Activated T-cell treated with anti-CD3 and anti-CD28 coated beads, Interleukin-2, amount 50 U/mL, for 72 hours (primary cell): ENCODE measurements at regions not wholly inside any gene's neighbourhood (a gene's known extent, or its start where the extent isn't known, plus 50 kb on each side); places are given as distances from the start of the nearest gene placed in this dataset.
"Not testable (repeated sequence)": the region's sequence is repeated elsewhere in the genome, so short reads cannot be mapped to it uniquely, and the experiment has no call there.

ENCODE experiments used
- ATAC-seq, 2 donors: fragments of 150-1000 bp; cut with Tn5 transposase; replicated peaks in 1 of 2; 2 replicates each; pipeline ENCODE4 v1.10.0; 2021; ENCODE audit warnings: moderate library complexity in 2 of 2, mild to moderate bottlenecking in 1 of 2
- DNase-seq, 2 donors: peaks; one replicate each; pipeline ENCODE4 v3.0.0; 2021 to 2022; ENCODE audit warnings: mixed read lengths in 1 of 2
- H3K27ac Mint-ChIP-seq: one replicate; pipeline ENCODE4 v1.8.0; 2022; ENCODE audit warnings: mild to moderate bottlenecking, moderate library complexity, mixed read lengths
- H3K27me3 Mint-ChIP-seq: one replicate; pipeline ENCODE4 v1.8.0; 2022; ENCODE audit warnings: low read depth, mixed read lengths
- H3K36me3 Mint-ChIP-seq, 2 donors: one replicate each; pipeline ENCODE4 v1.8.0; 2022; ENCODE audit warnings: mixed read lengths in 2 of 2, mild to moderate bottlenecking in 1 of 2; ENCODE audit not compliant: insufficient read depth in 2 of 2
- H3K4me1 Mint-ChIP-seq: one replicate; pipeline ENCODE4 v1.8.0; 2022; ENCODE audit warnings: low read depth, mixed read lengths
- H3K4me3 Mint-ChIP-seq, 2 donors: one replicate each; pipeline ENCODE4 v1.8.0; 2022; ENCODE audit warnings: mild to moderate bottlenecking in 2 of 2, mixed read lengths in 2 of 2, moderate library complexity in 2 of 2
- H3K9me3 Mint-ChIP-seq, 2 donors: one replicate each; pipeline ENCODE4 v1.8.0; 2022; ENCODE audit warnings: mixed read lengths in 2 of 2

DNA sequence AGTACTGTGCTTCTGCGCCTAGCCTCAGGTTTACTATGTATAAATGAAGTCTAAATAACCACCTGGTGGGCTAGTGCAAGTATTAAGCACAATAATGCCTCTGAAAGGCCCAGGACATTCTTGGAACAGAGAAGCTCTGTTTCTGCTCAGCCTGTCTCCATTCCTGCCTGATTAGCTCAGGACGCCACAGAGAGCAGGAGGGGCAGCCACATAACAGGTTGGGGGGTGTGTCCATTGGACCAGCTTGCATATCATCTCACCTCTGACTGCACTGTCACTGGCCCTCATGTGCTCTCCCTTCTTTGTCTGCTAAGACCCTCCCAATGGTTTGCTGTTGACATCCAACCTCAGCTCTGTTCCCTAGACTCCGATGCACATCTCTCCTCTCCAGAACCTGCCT is 52.8 kb upstream of the IKZF1 start:
- no peak overlapping the region for H3K27ac Mint-ChIP-seq

DNA sequence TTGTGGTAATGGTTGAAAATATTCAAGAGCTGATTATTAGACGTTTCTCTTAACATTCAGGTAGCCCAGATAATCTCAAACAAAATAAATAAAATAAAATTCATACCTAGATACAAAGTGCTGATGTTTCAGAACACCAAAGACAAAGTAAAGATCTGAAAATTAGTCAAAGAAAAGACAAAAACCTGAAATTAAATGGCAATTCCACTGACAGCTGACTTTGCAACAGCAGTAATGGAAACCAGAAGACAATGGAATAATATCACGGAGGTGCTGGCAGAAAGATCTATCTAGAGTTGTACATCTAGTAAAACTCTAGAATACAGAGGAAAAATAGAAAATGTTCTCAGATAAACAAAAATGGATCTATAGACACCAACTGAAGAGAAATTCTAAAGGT is 58.0 kb upstream of the IKZF1 start:
- DNase-seq (no peak), ATAC-seq (no peak)
- peaks cover 16% of the 10 kb centered on the region for H3K4me1 Mint-ChIP-seq
- H3K4me3 Mint-ChIP-seq = no peak overlapping the region
- peaks cover 20 to 31% of the 10 kb centered on the region in 2 donors for H3K36me3 Mint-ChIP-seq
- peaks cover 9 to 17% of the 10 kb centered on the region in 2 donors for H3K9me3 Mint-ChIP-seq
- H3K27ac Mint-ChIP-seq = no peak overlapping the region
- H3K27me3 Mint-ChIP-seq = no peaks in the 10 kb centered on the region

More for the DNA sequence above, 52.8 kb upstream of the IKZF1 start:
- peaks cover 24% of the 10 kb centered on the region for H3K4me1 Mint-ChIP-seq
- DNase-seq (no peak), ATAC-seq (no peak)
- no peaks in the 10 kb centered on the region for H3K27me3 Mint-ChIP-seq
- peaks cover 10 to 13% of the 10 kb centered on the region in 2 donors for H3K36me3 Mint-ChIP-seq
- no peak overlapping the region for H3K4me3 Mint-ChIP-seq
- H3K9me3 Mint-ChIP-seq = peaks cover 10% of the 10 kb centered on the region in 2 donors

DNA sequence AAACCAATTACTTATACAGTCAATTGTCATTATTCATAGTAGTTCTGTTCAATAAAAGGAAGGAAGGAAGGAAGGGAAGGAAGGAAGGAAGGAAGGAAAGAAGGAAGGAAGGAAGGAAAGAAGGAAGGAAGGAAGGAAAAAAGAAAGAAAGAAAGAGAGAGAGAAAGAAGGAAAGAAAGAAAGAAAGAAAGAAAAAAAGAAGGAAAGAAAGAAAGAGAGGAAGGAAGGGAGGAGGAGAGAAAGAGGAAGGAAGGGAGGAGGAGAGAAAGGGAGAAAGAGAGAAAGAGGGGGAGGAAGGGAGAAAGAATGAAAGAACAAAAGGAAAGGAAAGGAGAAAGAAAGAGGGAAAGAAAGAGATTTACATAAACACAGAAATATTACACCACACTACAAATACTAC is 62.4 kb upstream of the IKZF1 start:
- H3K9me3 Mint-ChIP-seq = peaks cover 4 to 13% of the 10 kb centered on the region in 2 donors
- H3K4me1 Mint-ChIP-seq = peaks cover 20% of the 10 kb centered on the region
- not testable (repeated sequence) for ATAC-seq, H3K4me3 Mint-ChIP-seq, H3K27me3 Mint-ChIP-seq, DNase-seq
- H3K27ac Mint-ChIP-seq = peak overlapping the region; percentile 44
- peaks cover 20 to 28% of the 10 kb centered on the region in 2 donors for H3K36me3 Mint-ChIP-seq

DNA sequence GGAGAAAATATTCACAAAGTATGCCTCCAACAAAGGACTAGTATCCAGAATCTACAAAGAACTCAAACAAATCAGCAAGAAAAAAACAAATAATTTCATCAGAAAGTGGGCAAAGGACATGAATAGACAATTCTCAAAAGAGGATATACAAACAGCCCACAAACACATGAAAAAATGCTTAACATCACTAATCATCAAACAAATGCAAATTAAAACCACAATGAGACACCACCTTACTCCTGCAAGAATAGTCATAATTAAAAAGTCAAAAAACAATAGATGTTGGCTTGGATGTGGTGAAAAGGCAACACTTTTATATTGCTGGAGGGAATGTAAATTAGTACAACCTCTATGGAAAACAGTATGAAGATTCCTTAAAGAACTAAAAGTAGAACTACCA is 63.8 kb upstream of the IKZF1 start:
- Mint-ChIP-seq H3K9me3 (peaks cover 4 to 11% of the 10 kb centered on the region in 2 donors), H3K4me1 (peaks cover 28% of the 10 kb centered on the region), H3K36me3 (peaks cover 17 to 18% of the 10 kb centered on the region in 2 donors)
- not testable (repeated sequence) for H3K27me3 Mint-ChIP-seq, DNase-seq, H3K27ac Mint-ChIP-seq, H3K4me3 Mint-ChIP-seq, ATAC-seq

DNA sequence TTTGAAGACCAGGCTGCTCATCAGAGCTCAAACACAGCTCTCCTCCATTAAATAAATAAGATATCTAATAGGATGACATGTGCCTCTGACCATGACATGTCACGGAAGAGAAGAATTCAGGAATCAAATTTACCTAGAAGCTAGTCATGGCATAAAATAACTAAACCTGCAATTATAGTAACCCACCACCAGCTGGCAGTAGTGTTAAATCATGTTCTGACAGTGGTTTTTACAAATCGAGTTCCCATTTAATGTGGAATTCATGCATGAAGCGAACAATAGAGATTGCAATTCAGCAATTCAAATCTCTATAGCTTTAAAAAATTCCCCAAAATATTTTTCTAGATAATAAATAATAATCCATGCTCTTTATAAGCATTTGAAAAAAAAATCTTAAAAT is 74.6 kb upstream of the IKZF1 start:
- H3K36me3 Mint-ChIP-seq = peaks cover 6 to 25% of the 10 kb centered on the region in 2 donors
- peaks cover 52% of the 10 kb centered on the region for H3K4me1 Mint-ChIP-seq
- H3K27ac Mint-ChIP-seq = peak overlapping the region; percentile 38
- H3K27me3 Mint-ChIP-seq = no peaks in the 10 kb centered on the region
- DNase-seq = no peak
- H3K4me3 Mint-ChIP-seq = no peak overlapping the region
- no peak for ATAC-seq
- peaks cover 8 to 10% of the 10 kb centered on the region in 2 donors for H3K9me3 Mint-ChIP-seq

DNA sequence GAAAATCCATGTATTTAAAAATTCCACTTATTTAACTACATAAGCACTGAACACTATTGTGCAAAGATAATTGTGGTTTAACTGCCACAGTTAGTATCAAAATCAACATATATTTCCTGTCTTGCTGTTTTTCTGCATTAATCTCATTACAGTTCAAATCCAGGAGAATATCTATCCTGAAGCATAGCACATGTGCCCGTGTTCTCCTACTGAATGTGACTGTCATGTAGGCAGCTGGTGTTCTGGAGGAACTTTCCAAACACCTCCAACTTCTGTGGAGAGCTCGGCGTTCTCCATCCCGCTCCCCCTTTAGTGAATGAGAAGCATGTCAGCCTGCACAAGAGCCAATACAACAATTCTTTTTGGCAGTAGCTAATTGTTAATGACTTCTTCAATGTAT is 76.4 kb upstream of the IKZF1 start:
- Mint-ChIP-seq H3K4me3 (peak overlapping the region; percentile 64 to 70), H3K36me3 (peaks cover 7 to 35% of the 10 kb centered on the region in 2 donors), H3K9me3 (peaks cover 8 to 10% of the 10 kb centered on the region in 2 donors), H3K27me3 (no peaks in the 10 kb centered on the region), H3K4me1 (peaks cover 52% of the 10 kb centered on the region), H3K27ac (peak overlapping the region; percentile 96)
- DNase-seq (no peak), ATAC-seq (no peak)

DNA sequence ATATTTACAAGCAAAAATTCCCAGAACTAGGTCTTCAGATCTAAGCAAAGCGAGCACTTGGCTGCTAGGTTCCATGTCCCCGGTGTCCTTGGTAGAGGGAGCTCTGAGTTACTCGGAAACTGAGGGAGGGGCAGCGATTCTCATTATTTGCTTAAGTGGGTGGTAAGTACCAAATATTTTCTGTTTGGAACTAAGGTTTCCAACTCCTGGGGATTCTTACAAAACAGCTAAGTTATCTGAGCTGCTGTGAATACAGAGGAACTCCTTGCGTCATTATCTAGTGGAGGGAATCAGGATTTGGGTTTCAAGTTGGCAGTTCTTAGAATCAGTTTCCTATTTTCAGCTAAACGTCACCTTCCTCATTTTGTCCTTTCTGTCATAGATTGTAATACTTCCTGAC is 76.8 kb upstream of the IKZF1 start:
- peaks cover 52% of the 10 kb centered on the region for H3K4me1 Mint-ChIP-seq
- peaks cover 6 to 10% of the 10 kb centered on the region in 2 donors for H3K9me3 Mint-ChIP-seq
- H3K27me3 Mint-ChIP-seq = no peaks in the 10 kb centered on the region
- ATAC-seq (peak in 1 of 2 donors; percentile 8), DNase-seq (no peak)
- H3K27ac Mint-ChIP-seq = peak overlapping the region; percentile 96
- peak overlapping the region; percentile 64 to 70 for H3K4me3 Mint-ChIP-seq
- H3K36me3 Mint-ChIP-seq = peaks cover 7 to 35% of the 10 kb centered on the region in 2 donors

DNA sequence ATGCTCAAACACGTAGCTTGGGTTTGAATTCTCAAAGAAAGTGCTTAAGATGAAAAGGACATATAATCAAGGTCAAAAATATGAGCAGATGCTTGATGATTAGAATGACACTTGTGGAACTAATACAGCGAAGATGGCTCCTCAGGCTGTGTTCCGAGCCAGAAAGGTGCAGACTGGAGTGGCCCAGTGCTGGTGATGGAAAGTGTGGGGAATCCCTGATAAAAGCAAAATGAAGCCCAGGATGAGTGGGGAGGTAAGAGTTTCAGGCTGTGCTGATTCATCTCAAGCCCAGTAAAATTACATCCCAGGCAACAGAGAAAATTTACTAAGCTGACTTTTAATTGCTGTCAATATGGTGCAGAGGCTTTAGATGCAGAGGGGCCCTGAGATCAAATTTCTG is 77.8 kb upstream of the IKZF1 start:
- Mint-ChIP-seq H3K4me3 (peak overlapping the region; percentile 41 to 70), H3K27me3 (no peaks in the 10 kb centered on the region), H3K9me3 (peaks cover 8 to 10% of the 10 kb centered on the region in 2 donors), H3K4me1 (peaks cover 52% of the 10 kb centered on the region), H3K36me3 (peaks cover 7 to 35% of the 10 kb centered on the region in 2 donors), H3K27ac (peak overlapping the region; percentile 96)
- peak; percentile 93 for ATAC-seq
- peak in 1 of 2 donors; percentile 38 for DNase-seq

DNA sequence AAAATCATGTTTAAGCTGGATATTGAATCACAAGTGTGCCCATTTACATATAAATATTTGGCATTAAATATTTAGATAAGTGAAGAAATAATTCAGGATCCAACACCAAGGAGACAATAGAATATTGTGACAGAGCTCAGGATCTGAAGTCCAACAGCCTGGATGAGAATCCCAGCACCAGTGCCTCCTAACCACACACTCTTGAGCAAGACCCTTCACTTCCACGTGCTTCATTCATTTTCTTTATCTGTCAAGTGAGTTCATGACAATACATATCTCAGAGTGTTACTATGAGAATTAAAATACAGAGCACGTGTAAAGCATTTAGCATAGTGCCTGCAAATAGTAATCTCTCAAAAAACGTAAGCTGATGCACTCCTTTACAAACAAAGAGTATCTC is 78.4 kb upstream of the IKZF1 start:
- peak; percentile 30 to 34 for ATAC-seq
- Mint-ChIP-seq H3K27me3 (no peaks in the 10 kb centered on the region), H3K27ac (peak overlapping the region; percentile 96), H3K4me3 (peak overlapping the region; percentile 41 to 70), H3K4me1 (peaks cover 51% of the 10 kb centered on the region), H3K36me3 (peaks cover 5 to 40% of the 10 kb centered on the region in 2 donors), H3K9me3 (peaks cover 8% of the 10 kb centered on the region in 2 donors)
- no peak for DNase-seq

DNA sequence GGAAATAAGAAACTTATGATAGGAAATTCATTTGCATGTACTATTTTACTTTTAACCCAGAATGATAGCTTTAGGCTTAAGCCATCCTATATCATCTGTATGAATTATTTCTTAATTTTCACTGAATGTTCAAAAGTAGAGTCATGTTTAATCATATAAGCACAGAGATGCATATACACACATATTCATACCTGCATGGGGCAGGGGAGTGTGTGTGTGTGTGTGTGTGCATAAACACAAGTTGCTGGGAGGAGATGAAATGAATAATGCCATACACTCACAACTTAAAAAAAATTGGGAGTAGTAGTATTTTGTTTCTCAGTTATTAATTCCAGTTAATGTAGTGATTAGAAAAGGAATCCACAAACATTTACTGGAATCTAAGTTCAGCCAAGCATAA is 83.1 kb upstream of the IKZF1 start:
- Mint-ChIP-seq H3K36me3 (peaks cover 3 to 25% of the 10 kb centered on the region in 2 donors), H3K9me3 (peaks cover 0 to 8% of the 10 kb centered on the region in 2 donors), H3K27me3 (no peaks in the 10 kb centered on the region), H3K27ac (no peak overlapping the region), H3K4me3 (no peak overlapping the region), H3K4me1 (peaks cover 33% of the 10 kb centered on the region)
- no peak for ATAC-seq
- DNase-seq = no peak

DNA sequence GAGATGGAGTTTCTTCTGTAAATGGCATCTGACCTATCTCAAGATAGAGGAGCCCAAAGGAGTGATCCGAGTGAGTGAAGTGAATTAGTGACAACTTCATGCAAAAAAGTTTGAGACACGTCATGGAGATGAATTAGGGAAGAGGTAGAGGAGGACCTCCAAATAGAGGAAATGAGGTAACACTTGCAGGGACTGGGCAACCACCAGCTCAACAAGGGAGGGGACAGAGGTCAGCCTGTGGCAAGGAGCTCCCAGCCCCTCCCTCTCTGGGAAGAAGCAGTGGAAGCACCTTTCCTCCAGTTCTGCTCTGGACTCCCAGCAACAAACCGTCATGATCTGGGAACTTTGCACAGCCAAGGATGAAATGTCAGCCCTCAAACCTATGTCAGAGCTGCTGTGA is 83.5 kb upstream of the IKZF1 start:
- ATAC-seq (no peak), DNase-seq (no peak)
- peaks cover 3 to 25% of the 10 kb centered on the region in 2 donors for H3K36me3 Mint-ChIP-seq
- peaks cover 33% of the 10 kb centered on the region for H3K4me1 Mint-ChIP-seq
- peaks cover 0 to 8% of the 10 kb centered on the region in 2 donors for H3K9me3 Mint-ChIP-seq
- no peak overlapping the region for H3K27ac Mint-ChIP-seq
- no peaks in the 10 kb centered on the region for H3K27me3 Mint-ChIP-seq
- no peak overlapping the region for H3K4me3 Mint-ChIP-seq

DNA sequence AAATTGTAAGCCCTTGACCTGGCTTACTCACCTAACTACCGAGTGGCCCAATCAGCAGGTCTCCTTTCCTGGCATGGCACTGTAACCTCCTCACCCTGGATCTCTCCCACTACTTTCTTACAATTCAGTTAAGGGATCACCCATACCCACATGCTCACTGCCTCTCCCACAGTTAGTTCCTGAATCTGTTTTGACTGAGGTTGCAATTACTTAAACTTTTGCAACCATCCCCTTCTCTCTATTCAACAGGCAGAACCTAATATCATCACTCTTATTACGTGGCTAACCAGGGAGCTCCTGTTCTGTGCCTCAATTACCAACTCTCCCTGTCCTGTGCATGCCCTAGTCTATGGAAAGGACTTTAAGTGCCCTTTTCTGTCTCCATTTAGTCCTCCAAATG is 84.2 kb upstream of the IKZF1 start:
- Mint-ChIP-seq H3K9me3 (peaks cover 0 to 8% of the 10 kb centered on the region in 2 donors), H3K27ac (no peak overlapping the region), H3K36me3 (peaks cover 3 to 25% of the 10 kb centered on the region in 2 donors), H3K4me3 (no peak overlapping the region), H3K4me1 (peaks cover 35% of the 10 kb centered on the region), H3K27me3 (no peaks in the 10 kb centered on the region)
- DNase-seq = no peak
- ATAC-seq = no peak

DNA sequence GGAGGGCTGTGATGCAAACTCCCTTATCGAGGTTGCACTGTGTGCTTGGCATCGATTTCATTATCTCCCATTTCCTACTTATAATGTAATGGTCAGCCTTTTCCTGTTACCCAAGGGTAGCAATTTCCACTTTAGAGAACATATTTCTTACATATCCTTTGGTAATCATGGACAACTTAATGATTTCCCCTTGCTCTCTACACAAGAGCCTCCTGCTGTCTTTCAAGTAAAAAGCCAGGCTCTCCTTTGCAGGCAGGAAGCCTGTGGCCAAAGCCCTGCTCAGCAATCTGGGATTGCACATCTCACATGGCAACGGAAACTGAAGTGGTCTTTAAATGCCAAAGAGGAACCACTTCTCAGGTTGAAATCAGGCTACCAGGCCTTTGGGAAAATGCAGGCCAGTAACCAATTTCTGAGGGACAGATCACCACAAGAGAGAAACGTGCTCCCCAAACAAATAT is 86.7 kb upstream of the IKZF1 start:
- no peak for DNase-seq
- Mint-ChIP-seq H3K9me3 (peaks cover 0 to 8% of the 10 kb centered on the region in 2 donors), H3K36me3 (peaks cover 2 to 14% of the 10 kb centered on the region in 2 donors), H3K27ac (no peak overlapping the region), H3K4me3 (no peak overlapping the region), H3K27me3 (no peaks in the 10 kb centered on the region), H3K4me1 (peaks cover 56% of the 10 kb centered on the region)
- no peak for ATAC-seq

DNA sequence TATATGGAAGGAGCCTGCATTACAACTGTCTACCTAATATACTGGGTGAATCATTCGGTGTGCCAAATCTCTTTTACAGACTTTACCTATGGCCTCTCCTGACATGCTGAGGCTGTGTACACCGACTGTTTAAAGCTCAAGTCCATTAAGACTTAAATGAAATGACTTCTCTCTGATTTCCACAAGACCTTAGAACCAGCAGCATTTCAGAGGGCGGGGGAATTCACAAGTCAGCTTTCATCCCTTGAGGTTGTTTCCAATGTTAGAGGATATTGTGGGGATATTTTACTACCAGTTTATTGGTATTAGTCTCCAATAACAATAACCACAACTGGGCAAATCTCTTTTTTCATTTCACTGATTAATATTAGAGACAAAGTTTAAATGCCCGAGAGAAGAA is 87.1 kb upstream of the IKZF1 start:
- no peaks in the 10 kb centered on the region for H3K27me3 Mint-ChIP-seq
- H3K9me3 Mint-ChIP-seq = peaks cover 0 to 8% of the 10 kb centered on the region in 2 donors
- H3K36me3 Mint-ChIP-seq = peaks cover 2 to 10% of the 10 kb centered on the region in 2 donors
- peaks cover 60% of the 10 kb centered on the region for H3K4me1 Mint-ChIP-seq
- DNase-seq (no peak), ATAC-seq (no peak)
- H3K27ac Mint-ChIP-seq = no peak overlapping the region
- H3K4me3 Mint-ChIP-seq = no peak overlapping the region
